ENCODE measurements at regions not wholly inside any gene's neighbourhood (a gene's known extent, or its start where the extent isn't known, plus 50 kb on each side); places are given as distances from the start of the nearest gene placed in this dataset.
"Not testable (repeated sequence)": the region's sequence is repeated elsewhere in the genome, so short reads cannot be mapped to it uniquely, and the experiment has no call there.

DNA sequence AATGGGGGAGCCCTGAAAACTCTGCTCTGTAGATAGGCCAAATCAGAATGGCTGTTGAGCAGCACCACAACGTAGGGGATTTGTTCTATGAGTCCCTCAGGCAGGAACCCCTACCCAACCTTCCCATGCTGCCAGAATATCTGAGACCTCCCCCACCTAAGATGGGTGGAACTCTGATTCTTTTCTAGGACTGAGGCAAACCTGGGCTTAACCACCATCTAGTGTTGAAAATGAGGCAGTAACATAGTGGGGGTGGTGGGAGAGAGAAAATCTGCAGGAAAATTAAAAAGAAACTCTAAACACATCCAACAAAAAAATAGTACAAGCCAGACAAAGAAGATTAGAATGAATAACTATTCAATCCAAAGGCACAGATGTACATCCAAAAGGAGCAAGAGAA is 228.4 kb downstream of the ATPSCKMT start:
- no peak for DNase-seq (ENCODE audit: low read depth in 3 of 3, low spot score in 2 of 3)

DNA sequence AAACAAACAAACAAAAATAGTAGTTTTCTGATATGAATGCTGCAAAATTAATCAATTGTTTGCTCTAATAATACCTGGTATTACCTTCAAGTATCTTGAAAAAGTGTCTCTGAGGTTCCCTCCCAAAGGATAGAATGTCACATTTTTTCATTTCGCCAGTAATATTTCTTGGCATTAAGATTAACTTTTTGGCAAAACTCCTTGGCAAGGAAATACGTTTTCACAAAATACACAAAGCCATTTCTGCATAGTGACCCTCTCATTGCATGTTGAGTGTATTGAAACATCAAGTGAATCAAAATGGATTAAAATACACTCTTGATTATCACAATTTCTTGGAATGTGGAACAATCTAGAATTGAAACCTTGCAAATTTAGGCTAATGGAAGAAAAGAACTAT is 230.5 kb downstream of the ATPSCKMT start:
- DNase-seq (ENCODE audit: low read depth in 3 of 3, low spot score in 2 of 3): no peak

DNA sequence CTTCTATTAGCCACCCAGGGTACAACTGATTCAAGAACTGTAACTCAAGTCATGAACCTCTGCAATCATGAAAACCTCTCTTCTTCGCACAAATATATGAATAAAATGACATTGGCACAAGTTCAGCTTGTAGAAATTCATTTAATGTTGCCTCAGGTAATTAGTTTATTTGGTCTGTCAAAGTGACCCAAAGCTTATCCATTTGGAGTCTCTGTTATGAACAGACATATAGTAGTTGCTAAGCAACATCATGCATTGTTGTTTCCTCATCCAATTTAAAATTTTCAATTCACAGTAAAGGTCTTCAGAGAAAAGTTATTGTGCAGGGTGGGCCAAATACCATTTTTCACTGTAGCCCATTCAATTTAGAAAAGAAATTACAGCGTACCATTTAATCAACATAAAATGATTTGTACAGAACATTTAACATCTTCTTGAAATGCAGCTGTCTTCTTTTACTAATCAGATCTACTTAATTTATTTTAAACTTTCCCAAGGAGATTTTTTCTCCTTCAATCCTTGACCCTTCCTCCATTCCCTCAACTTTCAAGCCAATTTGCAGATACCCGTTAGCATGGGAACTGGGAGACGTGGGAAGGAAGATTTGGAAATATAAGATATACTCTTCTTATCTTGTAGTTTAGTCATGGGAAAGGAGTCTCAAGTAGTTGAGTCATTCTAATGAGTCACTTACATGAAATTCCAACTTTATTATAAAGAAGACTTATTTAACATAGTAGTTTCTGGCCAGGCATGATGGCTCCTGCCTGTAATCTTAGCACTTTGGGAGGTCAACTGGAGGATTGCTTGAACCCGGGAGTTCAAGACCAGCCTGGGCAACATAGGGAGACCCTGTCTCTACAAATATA is 231.3 kb downstream of the ATPSCKMT start:
- no peak for DNase-seq (ENCODE audit: low read depth in 3 of 3, low spot score in 2 of 3)

DNA sequence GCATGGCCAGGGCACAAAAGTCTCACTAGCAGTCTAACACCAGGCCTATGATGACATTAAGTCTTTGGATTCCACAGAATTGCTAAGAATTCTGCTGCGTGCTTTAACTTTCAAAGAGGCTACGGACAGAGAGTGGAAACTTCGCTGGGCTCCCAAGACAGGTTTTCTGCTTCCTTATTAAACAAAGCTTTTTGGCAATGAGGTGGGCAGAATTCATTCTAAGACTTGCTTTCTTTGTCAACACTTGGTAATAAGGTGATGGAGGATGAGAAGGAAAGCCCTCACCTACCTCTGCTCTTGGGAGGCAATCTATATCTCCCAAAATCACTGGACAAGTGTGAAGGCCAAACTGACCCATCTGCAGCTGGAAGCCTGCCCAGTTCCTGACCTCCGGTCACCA is 231.9 kb downstream of the ATPSCKMT start:
- DNase-seq (ENCODE audit: low read depth in 3 of 3, low spot score in 2 of 3): no peak

DNA sequence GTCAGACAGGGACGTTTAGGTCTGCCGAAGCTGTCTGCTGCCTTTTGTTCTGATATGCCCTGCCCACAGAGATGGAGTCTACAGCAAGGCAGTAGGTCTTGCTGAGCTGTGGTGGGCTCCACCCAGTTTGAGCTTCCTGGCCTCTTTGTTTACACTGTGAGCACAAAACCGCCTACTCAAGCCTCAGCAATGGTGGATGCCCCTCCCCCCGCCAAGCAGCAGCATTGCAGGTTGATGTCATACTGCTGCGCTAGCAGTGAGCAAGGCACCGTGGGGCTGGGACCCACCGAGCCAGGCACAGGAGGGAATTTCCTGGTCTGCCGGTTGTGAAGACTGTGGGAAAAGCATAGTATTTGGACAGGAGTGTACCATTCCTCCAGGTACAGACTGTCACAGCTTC is 233.1 kb downstream of the ATPSCKMT start:
- DNase-seq (ENCODE audit: low read depth in 3 of 3, low spot score in 2 of 3): not testable (repeated sequence)

DNA sequence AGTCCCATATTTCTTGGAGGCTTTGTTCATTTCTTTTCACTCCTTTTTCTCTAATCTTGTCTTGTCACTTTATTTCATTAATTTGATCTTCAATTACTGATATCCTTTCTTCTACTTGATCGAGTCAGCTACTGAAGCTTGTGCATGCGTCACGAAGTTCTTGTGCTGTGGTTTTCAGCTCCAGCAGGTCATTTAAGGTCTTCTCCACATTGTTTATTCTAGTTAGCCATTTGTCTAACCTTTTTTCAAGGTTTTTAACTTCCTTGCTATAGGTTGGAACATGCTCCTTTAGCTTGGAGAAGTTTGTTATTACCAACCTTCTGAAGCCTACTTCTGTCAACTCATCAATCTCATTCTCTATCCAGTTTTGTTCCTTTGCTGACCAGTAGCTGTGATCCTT is 234.0 kb downstream of the ATPSCKMT start:
- not testable (repeated sequence) for DNase-seq (ENCODE audit: low read depth in 3 of 3, low spot score in 2 of 3)

DNA sequence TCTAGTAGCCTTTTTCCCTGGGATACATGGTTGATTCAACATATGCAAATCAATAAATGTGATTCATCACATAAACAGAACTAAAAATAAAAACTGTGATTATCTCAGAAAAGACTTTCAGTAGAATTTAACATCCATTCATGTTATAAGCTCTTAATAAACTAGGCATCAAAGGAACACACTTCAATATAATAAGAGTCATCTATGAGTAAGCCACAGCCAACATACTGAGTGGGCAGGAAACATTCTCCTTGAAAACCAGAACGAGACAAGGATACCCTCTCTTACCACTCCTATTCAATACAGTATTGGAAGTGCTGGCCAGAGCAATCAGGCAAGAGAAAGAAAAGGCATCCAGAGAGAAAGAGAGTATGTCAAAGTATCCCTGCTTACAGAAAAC is 239.9 kb downstream of the ATPSCKMT start:
- no peak for DNase-seq (ENCODE audit: low read depth in 3 of 3, low spot score in 2 of 3)

DNA sequence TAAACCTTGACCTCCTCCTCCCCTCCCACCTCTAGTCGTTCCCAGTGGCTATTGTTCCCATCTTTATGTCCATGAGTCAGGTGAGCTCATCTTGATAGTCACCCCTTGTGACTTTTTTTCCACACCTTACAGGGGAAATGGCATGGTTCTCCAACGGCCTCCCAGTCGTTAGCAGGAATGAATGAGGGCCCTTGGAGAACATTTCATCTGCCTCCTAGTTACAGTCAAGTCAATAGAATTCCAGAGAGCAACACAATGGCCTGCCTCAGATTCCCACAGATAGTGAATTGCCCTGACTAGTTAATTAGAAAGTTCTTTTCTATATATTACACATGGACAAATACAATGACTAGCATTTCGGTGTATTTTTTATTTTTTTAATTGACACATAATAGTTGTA is 262.6 kb downstream of the ATPSCKMT start:
- no peak for DNase-seq (ENCODE audit: low read depth in 3 of 3, low spot score in 2 of 3)

DNA sequence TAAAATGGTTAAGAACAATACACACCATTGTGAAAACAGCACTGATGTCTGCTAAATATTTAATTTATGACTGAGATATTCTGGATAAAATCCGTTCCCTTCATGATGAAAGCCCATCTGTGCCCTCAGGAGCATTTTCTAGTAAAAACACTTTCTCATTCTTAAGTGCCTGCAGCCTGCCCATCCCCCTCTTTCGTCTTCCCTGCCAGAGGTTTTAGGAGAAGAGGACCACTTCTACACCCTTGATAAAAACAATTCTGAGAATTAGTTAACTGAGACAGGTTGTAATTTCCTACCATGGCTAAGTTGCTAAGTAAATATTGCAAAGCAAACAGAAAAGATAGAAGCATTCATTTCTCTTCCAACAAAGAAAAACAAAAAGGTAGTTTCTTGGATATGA is 272.6 kb downstream of the ATPSCKMT start:
- DNase-seq (ENCODE audit: low read depth in 3 of 3, low spot score in 2 of 3): no peak

DNA sequence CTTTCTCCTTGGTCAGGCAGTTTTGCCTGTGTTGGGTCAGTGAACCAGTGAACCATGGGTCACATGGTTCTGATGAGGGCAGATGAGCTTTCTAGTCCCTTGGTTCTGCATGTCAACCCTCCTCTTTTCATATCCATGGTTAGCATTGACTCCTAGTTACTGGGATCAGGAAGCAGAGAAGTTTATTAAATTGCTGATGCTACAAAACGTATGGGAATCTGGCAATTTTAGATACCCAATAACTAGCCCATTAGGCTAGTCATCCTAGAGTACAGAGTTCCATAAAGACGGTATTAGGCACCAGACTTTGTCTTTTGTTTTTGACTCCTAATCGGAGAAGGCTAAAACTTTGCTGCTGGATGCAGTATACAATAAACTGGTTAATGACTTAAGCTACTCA is 273.1 kb downstream of the ATPSCKMT start:
- DNase-seq (ENCODE audit: low read depth in 3 of 3, low spot score in 2 of 3): no peak

DNA sequence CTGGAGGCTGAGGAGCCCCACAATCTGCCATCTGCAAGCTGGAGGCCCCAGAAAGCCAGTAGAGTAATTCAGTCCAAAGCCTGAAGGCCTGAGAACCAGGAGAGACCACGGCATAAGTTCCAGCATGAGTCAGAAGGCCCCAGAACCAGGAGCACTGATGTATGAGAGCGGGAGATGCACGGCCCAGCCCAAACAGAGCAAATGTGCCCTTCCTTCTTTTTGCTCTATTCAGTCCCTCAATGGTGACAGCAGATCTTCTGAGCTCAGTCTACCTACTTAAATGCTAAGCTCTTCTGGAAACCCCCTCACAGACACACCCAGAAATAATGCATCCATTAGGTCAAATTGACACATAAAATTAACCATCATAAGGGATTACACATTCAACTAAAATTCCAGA is 277.6 kb downstream of the ATPSCKMT start:
- no peak for DNase-seq (ENCODE audit: low read depth in 3 of 3, low spot score in 2 of 3)

DNA sequence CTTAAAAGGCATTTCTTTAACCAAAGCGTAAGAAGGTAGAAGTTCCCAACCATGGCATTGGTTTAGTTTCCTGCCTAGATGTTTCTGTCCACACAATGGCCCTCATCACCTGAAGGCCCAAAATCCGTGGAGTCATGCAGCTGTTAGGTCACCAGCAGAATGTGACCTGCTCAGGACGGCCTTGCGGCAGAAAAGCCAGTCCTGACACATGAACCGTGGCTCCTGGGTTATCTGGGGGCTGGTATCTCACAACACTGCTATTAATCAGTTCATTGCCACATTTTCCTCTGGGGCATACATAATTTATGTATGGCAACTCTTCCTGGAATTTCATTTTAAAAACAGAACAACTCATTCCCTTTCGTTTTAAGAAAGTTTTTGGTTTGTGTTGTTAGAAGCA is 278.4 kb downstream of the ATPSCKMT start:
- no peak for DNase-seq (ENCODE audit: low read depth in 3 of 3, low spot score in 2 of 3)

DNA sequence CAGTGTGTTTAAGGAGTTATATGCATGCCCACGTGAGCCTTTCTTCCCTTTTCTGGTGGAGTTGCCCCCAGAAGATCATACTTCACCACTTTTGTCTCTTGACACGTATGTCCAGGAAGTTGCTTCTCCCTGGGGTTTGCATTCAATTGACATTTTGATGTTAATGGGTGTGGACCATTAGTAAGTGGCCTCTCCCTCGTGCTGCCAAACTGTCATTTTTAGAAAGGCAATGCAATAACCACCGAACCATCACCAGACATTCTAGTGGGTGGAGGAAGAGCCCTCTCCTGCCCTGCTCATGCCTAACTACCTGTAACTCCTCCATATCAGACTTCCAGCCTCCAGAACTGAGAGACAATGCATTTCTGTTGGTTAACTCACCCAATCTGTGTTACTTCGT is 290.8 kb downstream of the ATPSCKMT start:
- DNase-seq (ENCODE audit: low read depth in 3 of 3, low spot score in 2 of 3): no peak

DNA sequence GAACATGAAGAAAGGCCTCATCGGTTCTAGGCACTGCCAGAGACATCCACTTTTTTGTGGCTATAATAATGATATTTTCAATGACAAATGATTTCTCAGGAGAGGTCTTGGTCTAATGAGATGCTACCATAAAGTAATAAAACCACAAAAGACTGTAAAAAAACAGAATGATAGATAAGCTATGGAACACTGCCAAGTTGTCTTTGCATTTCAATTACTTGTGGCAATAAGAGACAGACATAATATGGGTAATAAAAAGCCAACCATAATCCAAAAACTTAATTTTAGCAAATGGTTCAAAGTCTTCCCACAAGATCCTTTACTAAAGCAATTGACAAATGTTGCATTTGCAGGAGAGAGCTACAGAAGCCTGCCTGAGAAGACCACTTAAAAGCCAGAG is 292.5 kb downstream of the ATPSCKMT start:
- DNase-seq (ENCODE audit: low read depth in 3 of 3, low spot score in 2 of 3): no peak

DNA sequence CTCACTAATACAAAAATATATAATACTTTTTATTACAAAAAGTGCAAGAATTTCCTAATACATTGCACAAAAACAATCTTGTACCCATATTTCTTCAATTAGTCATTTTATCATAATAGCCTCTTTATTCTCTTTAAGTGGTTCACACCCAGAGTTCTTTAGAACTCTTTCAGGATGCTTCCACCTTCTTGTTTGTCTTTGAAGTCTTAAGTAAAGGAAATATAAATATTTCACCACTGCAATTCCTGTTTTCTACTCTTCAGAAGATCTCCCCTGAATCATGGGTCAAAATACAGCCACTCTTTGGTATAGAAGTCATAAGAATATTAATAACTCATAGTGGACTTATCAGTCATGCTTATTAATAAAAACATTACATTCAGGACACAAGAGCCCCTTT is 293.0 kb downstream of the ATPSCKMT start:
- no peak for DNase-seq (ENCODE audit: low read depth in 3 of 3, low spot score in 2 of 3)

DNA sequence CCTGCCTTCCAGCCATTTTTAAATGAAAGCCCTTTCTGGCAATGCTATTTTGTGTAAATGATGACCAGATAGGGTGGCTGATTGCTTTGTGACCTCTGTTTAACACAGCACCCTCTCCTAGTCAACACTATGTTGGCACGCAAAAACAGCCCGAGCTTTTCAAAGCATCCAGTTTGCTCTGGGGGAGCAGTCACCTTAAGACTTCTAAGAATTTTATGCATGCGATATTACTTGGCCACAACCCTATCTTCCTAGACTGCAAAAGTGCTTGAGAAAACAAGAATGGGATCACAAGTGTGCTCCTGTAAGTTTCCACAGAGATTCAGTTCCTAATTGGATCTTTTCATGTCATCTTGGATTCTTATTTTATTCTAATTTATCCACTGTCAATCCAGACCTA is 294.1 kb downstream of the ATPSCKMT start:
- DNase-seq (ENCODE audit: low read depth in 3 of 3, low spot score in 2 of 3): no peak

DNA sequence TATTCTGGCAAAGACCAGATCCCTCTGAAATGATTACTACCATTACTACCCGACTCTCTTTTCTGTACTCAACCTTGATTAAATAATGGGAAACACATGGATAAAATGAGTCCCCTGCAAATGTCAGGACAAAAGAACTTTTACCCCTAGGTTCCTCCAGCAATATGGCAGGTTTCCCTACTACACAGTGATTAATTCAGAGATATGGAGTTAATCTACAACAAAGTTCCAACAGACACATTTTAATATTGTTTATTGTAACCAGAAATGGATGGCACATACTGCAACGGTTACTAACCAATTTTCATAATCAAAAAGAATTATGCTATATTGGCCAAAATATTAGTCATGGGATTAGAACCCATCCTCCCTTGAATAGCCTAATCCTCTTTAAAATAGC is 294.8 kb downstream of the ATPSCKMT start:
- DNase-seq (ENCODE audit: low read depth in 3 of 3, low spot score in 2 of 3): no peak

DNA sequence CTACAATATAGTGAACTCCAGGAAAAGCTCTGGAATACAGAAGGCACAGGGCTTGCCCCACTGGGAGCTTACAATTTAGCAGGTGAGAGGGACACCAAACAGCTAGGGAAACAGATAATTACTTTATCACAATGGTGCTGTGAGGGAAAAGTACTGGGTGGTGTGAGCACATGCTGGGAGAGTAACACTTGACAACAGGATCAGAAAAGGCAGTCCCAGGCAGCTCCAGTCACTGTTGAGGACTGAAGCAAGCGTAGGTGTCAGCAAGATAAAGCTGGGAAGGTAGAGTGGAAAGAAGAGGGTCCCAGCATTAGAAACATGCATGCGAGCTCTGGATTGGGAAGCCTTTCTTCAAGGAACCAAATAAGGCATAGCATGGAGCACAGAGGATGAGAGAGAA is 296.0 kb downstream of the ATPSCKMT start:
- no peak for DNase-seq (ENCODE audit: low read depth in 3 of 3, low spot score in 2 of 3)

DNA sequence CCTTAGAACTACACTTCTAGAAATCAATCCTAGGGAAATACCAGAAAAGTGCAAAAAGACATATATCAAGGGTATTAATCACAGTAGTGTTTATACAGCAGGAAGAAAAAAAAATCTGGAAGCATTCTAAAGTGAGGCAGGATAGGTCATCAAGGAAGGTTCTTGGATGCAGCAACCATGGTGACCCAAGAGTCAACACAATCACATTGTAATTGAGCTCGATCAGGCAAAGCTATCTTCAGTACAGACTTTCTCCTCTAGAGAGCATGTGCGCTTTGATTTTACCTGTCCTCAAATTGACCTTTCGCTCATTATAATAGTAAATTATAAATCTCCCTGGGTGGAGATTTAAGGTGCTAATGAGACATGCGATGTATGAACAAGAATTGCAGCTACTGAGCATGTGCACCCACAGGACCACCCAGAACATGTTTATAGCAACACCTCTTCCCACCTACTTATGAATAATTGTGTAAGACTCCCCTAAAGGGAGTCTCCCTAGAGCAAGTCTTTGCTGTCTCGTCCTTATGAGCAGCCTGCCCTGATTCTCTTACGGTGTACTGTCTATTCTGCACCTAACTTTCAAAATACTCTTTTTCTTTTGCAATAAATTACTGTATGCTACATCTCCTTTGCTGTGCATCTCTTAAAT is 297.7 kb downstream of the ATPSCKMT start:
- DNase-seq (ENCODE audit: low read depth in 3 of 3, low spot score in 2 of 3): no peak

DNA sequence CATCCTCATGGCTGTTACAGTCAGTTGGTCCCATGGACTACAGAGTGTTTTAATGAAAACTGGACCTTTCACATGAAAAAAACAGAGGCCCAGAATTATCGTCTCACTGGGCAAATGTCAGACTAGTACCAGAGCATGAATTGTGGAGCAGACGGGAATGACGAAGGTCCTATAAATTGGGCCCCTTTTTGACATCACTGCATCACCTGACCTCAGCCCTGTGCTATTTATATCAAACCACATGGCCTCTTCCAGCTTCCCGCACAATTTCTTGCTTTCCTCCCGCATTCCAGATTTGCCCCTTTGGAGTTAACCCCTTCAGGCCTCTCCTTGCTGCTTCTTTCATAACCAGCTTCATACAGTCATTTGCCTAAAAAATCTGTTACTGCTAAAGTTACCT is 301.7 kb downstream of the ATPSCKMT start:
- DNase-seq (ENCODE audit: low read depth in 3 of 3, low spot score in 2 of 3): no peak

DNA sequence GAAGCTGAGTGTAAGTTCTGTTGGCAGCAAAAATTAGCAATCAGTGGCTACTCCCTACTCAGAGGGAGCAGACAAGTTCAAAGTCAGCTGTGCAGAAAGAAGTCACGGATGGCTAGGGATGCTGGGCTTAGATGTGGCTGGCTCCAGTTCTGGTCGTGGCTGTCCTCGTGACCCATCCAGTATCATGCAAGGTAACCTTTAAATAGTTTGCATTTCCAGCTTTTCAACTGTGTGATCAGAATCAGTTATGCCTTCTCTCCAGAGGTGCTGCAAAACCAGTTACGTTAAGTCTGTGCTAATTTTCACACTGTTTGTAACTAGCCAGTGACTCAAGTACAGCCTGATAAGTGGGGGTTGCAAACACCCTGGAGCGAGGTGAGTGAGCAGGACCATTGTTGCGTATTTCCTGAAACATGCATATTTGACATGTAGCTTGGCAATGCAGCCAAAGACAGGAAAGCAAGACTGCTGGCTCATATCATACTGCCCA is 302.4 kb downstream of the ATPSCKMT start:
- no peak for DNase-seq (ENCODE audit: low read depth in 3 of 3, low spot score in 2 of 3)

DNA sequence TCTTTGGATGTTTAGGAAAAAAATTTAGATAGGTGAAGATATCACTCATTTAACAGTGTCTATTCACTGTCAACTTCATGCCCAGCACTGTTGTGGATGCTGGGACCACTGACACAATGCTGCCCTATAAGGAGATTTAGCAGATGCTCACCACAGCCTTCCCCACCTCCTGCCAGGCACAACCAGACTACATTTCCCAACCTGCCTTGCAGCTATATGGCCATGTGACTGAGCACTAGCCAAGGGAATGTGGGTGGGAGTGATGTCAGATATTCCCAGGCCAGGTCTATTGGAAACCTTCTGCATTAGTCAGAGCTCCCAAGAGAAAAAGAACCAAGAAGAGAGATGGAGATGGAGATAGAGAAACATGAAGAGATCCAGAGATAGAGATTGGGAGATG is 302.6 kb upstream of the TAS2R1 start:
- no peak for DNase-seq (ENCODE audit: low read depth in 3 of 3, low spot score in 2 of 3)
